ENCODE measurements at regions not wholly inside any gene's neighbourhood (a gene's known extent, or its start where the extent isn't known, plus 50 kb on each side); places are given as distances from the start of the nearest gene placed in this dataset.

GRCh38 chr13:63433546-63434150, 2018.0 kb upstream of the PCDH20 start:
- POLR2A ChIA-PET, result no interaction called here
- no peak overlapping the region for H3K4me3 ChIP-seq (ENCODE audit: low read depth, low read length)
- CTCF ChIA-PET, result no interaction called here
- TF ChIP-seq, protein P1, sequence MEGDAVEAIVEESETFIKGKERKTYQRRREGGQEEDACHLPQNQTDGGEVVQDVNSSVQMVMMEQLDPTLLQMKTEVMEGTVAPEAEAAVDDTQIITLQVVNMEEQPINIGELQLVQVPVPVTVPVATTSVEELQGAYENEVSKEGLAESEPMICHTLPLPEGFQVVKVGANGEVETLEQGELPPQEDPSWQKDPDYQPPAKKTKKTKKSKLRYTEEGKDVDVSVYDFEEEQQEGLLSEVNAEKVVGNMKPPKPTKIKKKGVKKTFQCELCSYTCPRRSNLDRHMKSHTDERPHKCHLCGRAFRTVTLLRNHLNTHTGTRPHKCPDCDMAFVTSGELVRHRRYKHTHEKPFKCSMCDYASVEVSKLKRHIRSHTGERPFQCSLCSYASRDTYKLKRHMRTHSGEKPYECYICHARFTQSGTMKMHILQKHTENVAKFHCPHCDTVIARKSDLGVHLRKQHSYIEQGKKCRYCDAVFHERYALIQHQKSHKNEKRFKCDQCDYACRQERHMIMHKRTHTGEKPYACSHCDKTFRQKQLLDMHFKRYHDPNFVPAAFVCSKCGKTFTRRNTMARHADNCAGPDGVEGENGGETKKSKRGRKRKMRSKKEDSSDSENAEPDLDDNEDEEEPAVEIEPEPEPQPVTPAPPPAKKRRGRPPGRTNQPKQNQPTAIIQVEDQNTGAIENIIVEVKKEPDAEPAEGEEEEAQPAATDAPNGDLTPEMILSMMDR (IDR thresholded peaks at IDR 0.05; ENCODE audit: insufficient read depth, low read length, missing control alignments), result no peak
- DNase-seq (ENCODE audit: low read depth, low spot score), result no peak

DNA sequence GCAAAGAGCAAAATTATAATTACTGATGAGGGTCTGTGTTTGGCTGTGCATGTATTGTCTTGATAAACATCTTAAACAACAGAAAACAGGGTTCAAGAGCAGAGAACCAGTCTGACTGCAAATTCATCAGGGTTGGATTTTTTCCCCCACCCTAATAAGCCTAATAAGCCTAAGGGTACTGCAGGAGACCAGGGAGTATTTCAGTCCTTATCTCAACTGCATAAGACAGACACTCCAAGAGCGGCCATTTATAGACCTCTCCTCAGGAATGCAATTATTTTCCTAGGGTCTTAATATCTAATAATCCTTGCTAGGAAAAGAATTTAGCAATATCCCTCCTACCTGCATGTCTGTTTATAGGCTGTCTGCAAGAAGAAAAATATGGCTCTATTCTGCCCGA, 2011.5 kb upstream of the PCDH20 start:
- POLR2A ChIA-PET, result no interaction called here
- TF ChIP-seq, protein P1 (IDR thresholded peaks at IDR 0.05; ENCODE audit: insufficient read depth, low read length, missing control alignments), result no peak
- no peak for DNase-seq (ENCODE audit: low read depth, low spot score)
- CTCF ChIA-PET, result no interaction called here
- H3K4me3 ChIP-seq (ENCODE audit: low read depth, low read length), result no peak overlapping the region

- DNase-seq (ENCODE audit: low read depth, low spot score), result no peak
- TF ChIP-seq, protein P1 (IDR thresholded peaks at IDR 0.05; ENCODE audit: insufficient read depth, low read length, missing control alignments), result no peak
- POLR2A ChIA-PET, result no interaction called here
- CTCF ChIA-PET, result no interaction called here
- H3K4me3 ChIP-seq (ENCODE audit: low read depth, low read length), result no peak overlapping the region
Measured at GRCh38 chr13:63425131-63425530, 2009.5 kb upstream of the PCDH20 start.

DNA sequence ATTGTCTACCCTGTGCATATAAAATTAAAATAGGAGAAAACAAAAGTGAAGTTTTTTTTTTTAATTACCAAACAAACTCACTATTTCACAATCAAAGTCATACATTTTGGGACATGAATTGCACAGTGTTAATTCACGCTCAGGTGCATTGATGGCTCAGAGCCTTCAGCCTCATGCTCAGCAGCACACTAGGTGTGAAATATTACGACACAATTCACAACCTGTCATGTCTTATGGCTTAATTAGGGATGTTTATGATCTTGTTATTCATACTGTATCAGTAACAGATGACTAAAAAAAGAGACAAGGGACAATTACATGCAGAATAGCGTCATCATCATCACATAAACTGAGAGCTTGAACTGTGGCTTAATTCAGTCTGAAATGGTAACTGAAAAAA, 2005.5 kb upstream of the PCDH20 start:
- CTCF ChIA-PET, result no interaction called here
- TF ChIP-seq, protein P1 (IDR thresholded peaks at IDR 0.05; ENCODE audit: insufficient read depth, low read length, missing control alignments), result no peak
- POLR2A ChIA-PET, result no interaction called here
- no peak overlapping the region for H3K4me3 ChIP-seq (ENCODE audit: low read depth, low read length)
- DNase-seq (ENCODE audit: low read depth, low spot score), result no peak

GRCh38 chr13:63420685-63421084, 2005.0 kb upstream of the PCDH20 start:
- no peak for DNase-seq (ENCODE audit: low read depth, low spot score)
- ChIA-PET CTCF (no interaction called here), POLR2A (no interaction called here)
- TF ChIP-seq, protein P1 (IDR thresholded peaks at IDR 0.05; ENCODE audit: insufficient read depth, low read length, missing control alignments), result no peak
- H3K4me3 ChIP-seq (ENCODE audit: low read depth, low read length), result no peak overlapping the region

- TF ChIP-seq, protein P1 (IDR thresholded peaks at IDR 0.05; ENCODE audit: insufficient read depth, low read length, missing control alignments), result no peak
- ChIA-PET CTCF (no interaction called here), POLR2A (no interaction called here)
- no peak overlapping the region for H3K4me3 ChIP-seq (ENCODE audit: low read depth, low read length)
- no peak for DNase-seq (ENCODE audit: low read depth, low spot score)
Measured at GRCh38 chr13:63414247-63414646, 1998.6 kb upstream of the PCDH20 start.
